ENCODE measurements at regions not wholly inside any gene's neighbourhood (a gene's known extent, or its start where the extent isn't known, plus 50 kb on each side); places are given as distances from the start of the nearest gene placed in this dataset.

DNA sequence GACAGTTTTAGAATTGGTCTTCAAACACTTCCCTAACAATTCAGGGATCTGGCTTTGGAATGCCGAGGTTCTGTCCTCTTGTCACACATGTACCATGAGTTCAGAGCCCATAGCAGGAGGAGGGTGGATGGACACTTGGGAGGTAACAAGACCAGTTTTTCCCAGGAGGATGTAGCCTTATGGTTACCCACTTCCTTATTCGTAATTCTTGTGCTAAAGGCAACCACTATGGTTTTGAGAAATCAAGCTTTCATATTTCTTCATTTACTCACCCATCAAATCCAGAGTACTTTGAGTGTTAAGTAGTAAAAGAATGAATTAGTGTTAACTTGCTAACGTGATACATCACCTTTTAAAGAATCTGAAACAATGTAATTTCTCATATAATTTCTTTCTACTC, 479.6 kb upstream of the ALCAM start:
- POLR2A ChIA-PET: no interaction called here
- Mint-ChIP-seq H3K9me3 (no peaks in the 10 kb centered on the region), H3K27me3 (no peaks in the 10 kb centered on the region), H3K36me3 (no peaks in the 10 kb centered on the region), H3K27ac (no peak overlapping the region), H3K4me1 (no peaks in the 10 kb centered on the region), H3K4me3 (no peak overlapping the region)
- DNase-seq (no peak), ATAC-seq (ENCODE audit: low read depth) (no peak)

DNA sequence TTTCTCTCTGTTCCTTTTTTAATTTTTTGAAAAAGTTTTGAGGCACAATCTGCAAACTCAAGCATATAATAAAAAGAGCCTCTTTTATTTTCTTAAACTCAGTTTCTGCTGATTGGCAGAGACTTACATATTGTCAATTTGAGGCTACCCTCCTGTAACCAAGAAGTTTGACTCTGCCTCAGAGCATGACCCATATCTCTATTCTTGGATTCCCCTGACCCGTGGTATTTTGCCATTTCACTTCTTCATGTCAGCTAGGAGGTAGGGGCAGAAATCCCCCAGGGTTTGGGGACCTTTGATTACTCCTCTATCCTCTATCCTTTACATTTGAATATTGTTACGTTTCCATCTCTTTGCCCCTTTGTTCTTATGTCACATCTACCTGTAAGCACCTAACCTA, 479.1 kb upstream of the ALCAM start:
- Mint-ChIP-seq H3K36me3 (no peaks in the 10 kb centered on the region), H3K4me3 (no peak overlapping the region), H3K4me1 (no peaks in the 10 kb centered on the region), H3K9me3 (no peaks in the 10 kb centered on the region), H3K27ac (no peak overlapping the region), H3K27me3 (no peaks in the 10 kb centered on the region)
- ATAC-seq (ENCODE audit: low read depth) (no peak), DNase-seq (no peak)
- POLR2A ChIA-PET: no interaction called here

DNA sequence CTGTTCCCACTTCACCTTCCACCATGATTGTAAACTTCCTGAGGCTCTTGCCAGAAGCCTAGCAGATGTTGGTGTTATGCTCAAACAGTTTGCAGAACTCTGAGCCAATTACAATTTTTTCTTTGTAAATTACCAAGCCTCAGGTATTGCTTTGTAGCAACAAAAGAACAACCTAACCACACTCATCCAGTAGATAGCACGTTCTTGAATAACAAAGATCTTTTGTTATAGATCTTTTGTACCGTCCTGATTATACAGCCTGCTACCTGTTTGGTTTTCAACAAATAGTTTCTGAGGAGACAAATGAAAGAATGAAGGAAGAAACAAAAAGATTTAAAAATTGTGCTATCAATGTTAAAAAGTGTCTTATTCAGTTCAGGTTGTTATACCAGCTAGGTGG, 474.7 kb upstream of the ALCAM start:
- Mint-ChIP-seq H3K27me3 (no peaks in the 10 kb centered on the region), H3K9me3 (no peaks in the 10 kb centered on the region), H3K36me3 (no peaks in the 10 kb centered on the region), H3K27ac (no peak overlapping the region), H3K4me3 (no peak overlapping the region), H3K4me1 (no peaks in the 10 kb centered on the region)
- ATAC-seq (ENCODE audit: low read depth): no peak
- POLR2A ChIA-PET: no interaction called here
- DNase-seq: no peak

DNA sequence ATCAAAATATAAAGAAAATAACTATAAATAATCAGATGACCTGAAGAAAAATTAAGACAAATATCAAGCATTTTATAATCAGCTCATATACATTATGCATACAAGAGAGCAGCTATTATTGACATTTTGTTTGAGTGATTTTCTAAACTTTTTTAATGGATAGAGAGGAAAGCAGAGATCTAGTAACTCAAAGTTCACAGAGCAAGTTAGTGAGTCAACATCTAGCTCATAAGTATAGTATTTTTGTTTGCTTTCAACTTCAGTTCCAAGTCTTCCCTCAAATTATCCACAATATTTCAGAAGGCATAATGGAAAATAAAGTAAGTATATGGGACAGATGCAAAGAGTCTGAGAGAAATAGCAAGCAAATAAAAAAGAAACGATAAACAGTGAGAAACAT, 470.1 kb upstream of the ALCAM start:
- DNase-seq (no peak), ATAC-seq (ENCODE audit: low read depth) (no peak)
- Mint-ChIP-seq H3K36me3 (no peaks in the 10 kb centered on the region), H3K9me3 (no peaks in the 10 kb centered on the region), H3K27me3 (no peaks in the 10 kb centered on the region), H3K4me1 (no peaks in the 10 kb centered on the region), H3K4me3 (no peak overlapping the region), H3K27ac (no peak overlapping the region)
- POLR2A ChIA-PET: no interaction called here

DNA sequence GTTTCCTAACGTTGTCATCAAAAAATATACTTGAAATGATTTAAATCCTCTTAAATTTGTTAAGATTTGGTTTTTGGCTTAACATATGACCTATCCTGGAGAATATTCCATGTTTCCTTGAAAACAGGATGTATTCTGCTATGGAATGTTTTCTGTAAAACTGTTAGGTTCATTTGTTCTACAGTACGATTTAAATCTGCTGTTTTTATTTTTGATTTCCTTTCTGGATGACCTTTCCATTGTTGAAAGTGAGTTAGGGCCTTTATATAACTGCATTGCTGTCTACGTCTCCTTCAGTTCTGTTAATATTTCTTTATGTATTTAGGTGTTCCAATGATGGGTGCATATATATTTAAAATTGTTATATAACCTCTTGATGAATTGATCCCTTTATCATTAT, 465.3 kb upstream of the ALCAM start:
- Mint-ChIP-seq H3K27me3 (no peaks in the 10 kb centered on the region), H3K9me3 (peaks cover 2% of the 10 kb centered on the region), H3K36me3 (no peaks in the 10 kb centered on the region), H3K27ac (no peak overlapping the region), H3K4me1 (no peaks in the 10 kb centered on the region), H3K4me3 (no peak overlapping the region)
- ATAC-seq (ENCODE audit: low read depth): no peak
- POLR2A ChIA-PET: no interaction called here
- no peak for DNase-seq

DNA sequence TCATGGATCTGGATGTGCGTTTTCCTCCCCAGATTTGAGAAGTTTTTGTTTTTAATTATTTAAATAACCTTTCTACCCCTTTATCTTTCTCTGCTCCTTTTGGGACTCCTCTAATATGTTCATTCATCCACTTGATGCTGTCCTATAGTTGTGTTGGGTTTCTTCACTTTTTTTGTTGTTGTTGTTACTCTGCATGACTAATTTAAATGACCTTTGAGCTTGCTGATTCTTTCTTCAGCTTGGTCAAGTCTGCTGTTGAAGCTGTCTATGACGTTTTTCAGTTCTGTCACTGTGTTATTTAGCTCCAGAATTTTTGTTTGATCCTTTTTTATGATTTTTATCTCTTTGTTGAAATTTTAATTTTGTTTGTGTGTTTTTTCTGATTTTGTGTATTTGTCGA, 463.6 kb upstream of the ALCAM start:
- POLR2A ChIA-PET: no interaction called here
- DNase-seq: no peak
- ATAC-seq (ENCODE audit: low read depth): no peak
- no peaks in the 10 kb centered on the region for H3K36me3 Mint-ChIP-seq
- peaks cover 4% of the 10 kb centered on the region for H3K9me3 Mint-ChIP-seq
- no peaks in the 10 kb centered on the region for H3K27me3 Mint-ChIP-seq
- H3K4me3 Mint-ChIP-seq: no peak overlapping the region
- H3K27ac Mint-ChIP-seq: no peak overlapping the region
- H3K4me1 Mint-ChIP-seq: no peaks in the 10 kb centered on the region

DNA sequence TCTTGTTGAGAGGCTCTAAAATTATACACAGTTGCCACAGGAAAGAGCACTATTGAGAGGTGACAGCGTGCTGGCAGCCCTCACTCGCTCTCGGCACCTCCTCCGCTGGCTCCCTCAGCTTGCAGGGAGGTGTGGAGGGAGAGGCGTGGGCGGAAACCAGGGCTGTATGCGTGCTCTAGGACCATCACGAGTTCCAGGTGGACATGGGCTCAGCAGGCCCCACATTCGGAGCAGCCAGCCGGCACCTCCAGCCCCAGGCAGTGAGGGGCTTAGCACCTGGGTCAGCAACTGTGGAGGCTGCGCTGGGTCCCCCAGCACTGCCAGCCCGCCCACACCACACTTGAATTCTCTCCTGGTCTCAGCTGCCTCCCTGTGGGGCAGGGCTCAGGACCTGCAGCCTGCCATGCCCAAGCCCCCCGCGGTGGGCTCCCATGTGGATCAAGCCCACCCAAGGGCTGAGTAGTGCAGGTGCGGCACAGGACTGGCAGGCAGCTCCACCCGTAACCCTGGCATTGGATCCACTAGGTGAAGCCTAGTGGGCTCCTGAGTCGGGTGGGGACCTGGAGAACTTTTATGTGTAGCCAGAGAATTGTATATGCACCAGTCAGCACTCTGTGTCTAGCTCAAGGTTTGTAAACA, 460.6 kb upstream of the ALCAM start:
- no peaks in the 10 kb centered on the region for H3K4me1 Mint-ChIP-seq
- POLR2A ChIA-PET: no interaction called here
- H3K9me3 Mint-ChIP-seq: peaks cover 4% of the 10 kb centered on the region
- no peak for DNase-seq
- ATAC-seq (ENCODE audit: low read depth): no peak
- no peaks in the 10 kb centered on the region for H3K36me3 Mint-ChIP-seq
- no peak overlapping the region for H3K4me3 Mint-ChIP-seq
- H3K27ac Mint-ChIP-seq: no peak overlapping the region
- H3K27me3 Mint-ChIP-seq: no peaks in the 10 kb centered on the region

DNA sequence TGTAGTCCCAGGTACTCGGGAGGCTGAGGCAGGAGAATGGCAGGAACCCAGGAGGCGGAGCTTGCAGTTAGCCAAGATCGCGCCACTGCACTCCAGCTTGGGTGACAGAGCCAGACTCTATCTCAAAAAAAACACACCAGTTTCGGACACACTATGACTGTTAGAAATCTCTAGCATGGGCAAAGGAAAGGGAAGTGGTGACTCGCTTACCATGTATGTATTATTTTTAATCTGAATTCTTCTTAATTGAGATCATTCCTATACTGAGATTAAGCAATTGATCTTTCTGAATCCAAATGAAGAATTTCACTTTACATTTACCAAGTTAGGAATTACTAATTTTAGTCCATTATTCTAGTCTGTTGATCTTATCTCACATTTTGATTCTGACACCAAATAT, 459.2 kb upstream of the ALCAM start:
- Mint-ChIP-seq H3K4me1 (no peaks in the 10 kb centered on the region), H3K36me3 (no peaks in the 10 kb centered on the region), H3K4me3 (no peak overlapping the region), H3K27me3 (no peaks in the 10 kb centered on the region), H3K27ac (no peak overlapping the region), H3K9me3 (peaks cover 4% of the 10 kb centered on the region)
- ATAC-seq (ENCODE audit: low read depth) (no peak), DNase-seq (no peak)
- POLR2A ChIA-PET: no interaction called here

DNA sequence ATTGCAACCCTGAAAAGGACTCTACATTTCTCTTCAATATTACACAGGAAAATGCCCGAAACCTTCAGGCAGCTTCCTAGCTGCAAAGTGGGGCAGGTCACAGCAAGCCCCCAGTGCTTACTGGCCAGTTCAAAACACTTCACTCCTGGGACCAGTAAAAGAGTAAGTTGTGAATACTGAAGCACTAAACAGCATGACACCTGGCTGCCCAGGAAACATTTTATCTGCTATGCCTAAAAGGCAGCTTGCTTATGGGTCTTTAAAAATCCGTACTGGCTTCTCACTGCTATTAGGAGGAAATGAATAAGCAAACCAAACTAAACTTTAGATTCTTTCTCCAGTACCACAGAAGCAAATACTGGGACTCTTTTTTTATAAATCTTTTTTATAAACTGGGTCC, 457.9 kb upstream of the ALCAM start:
- H3K27ac Mint-ChIP-seq: no peak overlapping the region
- H3K9me3 Mint-ChIP-seq: peaks cover 4% of the 10 kb centered on the region
- no peak overlapping the region for H3K4me3 Mint-ChIP-seq

DNA sequence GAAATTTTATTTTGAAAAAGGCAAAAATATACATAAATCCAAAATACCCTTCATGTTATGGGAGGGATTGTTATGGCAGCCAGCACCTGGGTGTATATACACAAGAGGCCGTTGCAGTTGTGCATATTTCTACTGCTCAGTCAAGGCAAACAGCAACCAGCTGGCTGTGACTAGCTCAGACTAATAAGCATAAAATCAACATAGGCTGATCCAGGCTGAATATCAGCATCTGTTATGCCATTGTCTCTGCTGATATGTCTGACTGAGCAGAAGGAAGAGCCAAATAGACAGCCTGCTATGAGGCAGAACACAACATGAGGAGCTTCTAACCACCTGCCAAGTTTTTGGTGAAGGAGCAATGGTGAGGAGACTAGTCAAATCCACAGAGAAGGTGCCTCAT, 457.5 kb upstream of the ALCAM start:
- no peaks in the 10 kb centered on the region for H3K36me3 Mint-ChIP-seq
- peaks cover 4% of the 10 kb centered on the region for H3K9me3 Mint-ChIP-seq
- no peak overlapping the region for H3K27ac Mint-ChIP-seq
- ATAC-seq (ENCODE audit: low read depth) (no peak), DNase-seq (no peak)
- POLR2A ChIA-PET: no interaction called here
- no peak overlapping the region for H3K4me3 Mint-ChIP-seq
- no peaks in the 10 kb centered on the region for H3K4me1 Mint-ChIP-seq
- no peaks in the 10 kb centered on the region for H3K27me3 Mint-ChIP-seq

More for the DNA sequence above, 457.9 kb upstream of the ALCAM start:
- no peak for ATAC-seq (ENCODE audit: low read depth)
- Mint-ChIP-seq H3K27me3 (no peaks in the 10 kb centered on the region), H3K36me3 (no peaks in the 10 kb centered on the region), H3K4me1 (no peaks in the 10 kb centered on the region)
- DNase-seq: no peak
- POLR2A ChIA-PET: no interaction called here

DNA sequence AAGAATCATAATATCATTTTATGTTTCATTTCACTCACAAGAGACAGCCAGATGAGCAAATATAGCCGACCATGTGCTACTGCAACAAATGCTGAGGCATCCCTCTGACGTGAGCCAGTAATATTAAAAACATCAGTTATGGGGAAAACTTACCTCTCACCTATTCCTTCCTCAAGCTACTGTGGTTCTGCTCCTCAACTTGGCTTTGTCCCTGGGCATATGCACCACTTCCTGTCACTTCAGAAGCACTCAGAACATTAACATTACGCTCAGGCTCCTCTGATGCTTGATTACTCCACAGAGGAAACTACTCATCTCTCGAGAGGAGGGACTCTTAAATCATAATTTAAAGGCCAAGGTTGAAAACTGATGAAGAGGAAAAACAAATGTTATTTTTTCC, 457.0 kb upstream of the ALCAM start:
- Mint-ChIP-seq H3K4me1 (no peaks in the 10 kb centered on the region), H3K27ac (no peak overlapping the region), H3K9me3 (peaks cover 2% of the 10 kb centered on the region), H3K36me3 (no peaks in the 10 kb centered on the region), H3K4me3 (no peak overlapping the region), H3K27me3 (no peaks in the 10 kb centered on the region)
- DNase-seq (no peak), ATAC-seq (ENCODE audit: low read depth) (no peak)
- POLR2A ChIA-PET: no interaction called here

DNA sequence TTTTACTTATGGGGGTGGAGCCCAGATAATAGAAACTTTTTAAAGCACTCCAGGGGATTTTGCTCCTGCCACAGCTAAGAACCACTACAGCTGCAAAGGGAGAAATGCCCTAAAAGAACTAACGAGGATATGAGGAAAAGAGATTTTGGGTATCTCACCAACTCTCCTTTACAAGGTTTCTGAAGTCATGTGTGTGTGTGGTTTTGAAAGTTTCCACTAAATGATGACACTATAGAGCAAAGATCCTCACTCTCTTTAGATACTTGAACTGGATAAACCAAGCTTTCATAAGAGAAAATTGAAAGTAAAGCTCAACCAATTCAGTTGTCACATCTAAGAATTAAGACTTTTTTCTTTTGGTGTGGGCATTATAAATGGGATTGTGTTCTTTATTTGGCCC, 455.3 kb upstream of the ALCAM start:
- DNase-seq (no peak), ATAC-seq (ENCODE audit: low read depth) (no peak)
- Mint-ChIP-seq H3K27me3 (no peaks in the 10 kb centered on the region), H3K9me3 (peaks cover 2% of the 10 kb centered on the region), H3K36me3 (no peaks in the 10 kb centered on the region), H3K4me3 (no peak overlapping the region), H3K4me1 (no peaks in the 10 kb centered on the region), H3K27ac (no peak overlapping the region)
- POLR2A ChIA-PET: no interaction called here

DNA sequence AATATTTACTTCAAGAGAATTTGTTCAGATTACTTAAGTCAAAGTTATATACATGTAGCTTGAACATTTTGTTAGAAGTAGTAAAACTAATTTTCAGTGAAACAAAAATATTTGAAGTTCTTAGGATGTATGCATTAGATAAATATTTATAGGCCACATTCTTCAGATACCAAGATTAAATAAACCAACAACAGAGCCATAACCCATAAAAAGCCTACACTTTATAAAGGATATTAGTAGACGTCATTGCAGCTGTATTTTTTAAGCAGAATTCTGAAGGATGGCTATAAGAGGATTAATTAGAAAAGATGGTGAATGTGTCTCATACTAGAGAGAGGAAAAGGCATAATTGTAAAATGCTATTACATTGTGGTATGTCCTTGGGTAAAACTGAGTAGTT, 449.7 kb upstream of the ALCAM start:
- DNase-seq (no peak), ATAC-seq (ENCODE audit: low read depth) (no peak)
- no peak overlapping the region for H3K4me3 Mint-ChIP-seq
- POLR2A ChIA-PET: no interaction called here
- no peak overlapping the region for H3K27ac Mint-ChIP-seq
- H3K9me3 Mint-ChIP-seq: peaks cover 2% of the 10 kb centered on the region
- no peaks in the 10 kb centered on the region for H3K4me1 Mint-ChIP-seq
- no peaks in the 10 kb centered on the region for H3K27me3 Mint-ChIP-seq
- no peaks in the 10 kb centered on the region for H3K36me3 Mint-ChIP-seq

DNA sequence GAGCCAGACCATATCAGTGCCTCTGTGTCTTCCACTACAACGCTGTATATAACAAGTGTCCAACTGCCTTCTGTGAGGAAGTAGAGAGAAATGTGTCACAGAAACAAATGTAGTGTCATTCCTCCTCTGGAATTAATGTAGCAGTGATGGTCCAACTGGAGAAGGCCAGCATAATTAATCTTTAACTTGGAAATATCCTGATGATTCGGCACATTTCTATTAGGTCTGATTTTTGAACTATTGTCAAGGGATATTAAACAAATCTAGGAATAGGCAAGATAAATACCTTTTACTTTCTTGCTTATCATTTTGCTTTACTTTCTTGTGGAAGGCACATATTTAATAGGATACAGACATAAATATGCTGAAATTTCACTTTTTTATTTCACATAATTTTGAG, 446.2 kb upstream of the ALCAM start:
- H3K27ac Mint-ChIP-seq: no peak overlapping the region
- no peaks in the 10 kb centered on the region for H3K4me1 Mint-ChIP-seq
- peaks cover 2% of the 10 kb centered on the region for H3K9me3 Mint-ChIP-seq
- POLR2A ChIA-PET: no interaction called here
- no peaks in the 10 kb centered on the region for H3K27me3 Mint-ChIP-seq
- H3K36me3 Mint-ChIP-seq: no peaks in the 10 kb centered on the region
- no peak overlapping the region for H3K4me3 Mint-ChIP-seq
- ATAC-seq (ENCODE audit: low read depth): no peak
- DNase-seq: no peak

DNA sequence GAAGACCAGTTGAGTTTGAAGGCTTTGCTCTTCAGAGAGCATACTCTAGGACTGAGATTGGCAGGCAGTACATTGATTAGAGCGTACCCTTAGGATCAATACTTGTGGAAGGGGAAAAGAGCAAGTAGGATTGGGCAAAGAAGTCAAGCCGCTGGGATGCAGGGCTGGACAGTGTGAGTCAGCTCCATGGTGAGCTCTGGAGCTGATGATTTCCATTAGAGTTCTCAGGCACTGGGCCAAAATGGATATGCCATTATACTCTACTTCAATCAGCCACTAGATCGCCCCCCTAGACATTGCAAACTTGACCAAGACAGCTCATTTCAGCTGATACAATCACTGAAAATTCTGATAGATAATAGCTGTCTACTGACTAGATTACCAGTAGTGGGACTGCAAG, 432.7 kb upstream of the ALCAM start:
- POLR2A ChIA-PET: no interaction called here
- DNase-seq (no peak), ATAC-seq (ENCODE audit: low read depth) (no peak)
- Mint-ChIP-seq H3K4me3 (no peak overlapping the region), H3K27ac (no peak overlapping the region), H3K27me3 (no peaks in the 10 kb centered on the region), H3K9me3 (peaks cover 3% of the 10 kb centered on the region), H3K4me1 (no peaks in the 10 kb centered on the region), H3K36me3 (no peaks in the 10 kb centered on the region)

Data from activated naive CD8-positive, alpha-beta T cell treated with anti-CD3 and anti-CD28 coated beads, Interleukin-2, amount 10 ng/mL, durations not matched to agents 7 days and 5 days (primary cell).